HEK293T (cell line): ENCODE measurements at regions not wholly inside any gene's neighbourhood (a gene's known extent, or its start where the extent isn't known, plus 50 kb on each side); places are given as distances from the start of the nearest gene placed in this dataset.

ENCODE experiments used
- CTBP1 ChIP-seq: fragments of 450-650 bp; IDR thresholded peaks from 2 replicates; pipeline ENCODE4 v1.6.1; 2016; ENCODE audit warnings: borderline replicate concordance
- SP1 ChIP-seq: fragments of 450-650 bp; IDR thresholded peaks from 2 replicates; pipeline ENCODE4 v1.6.1; 2017
- SUZ12 ChIP-seq: fragments of 450-650 bp; IDR thresholded peaks from 2 replicates; pipeline ENCODE4 v1.6.1; 2016; ENCODE audit warnings: mild to moderate bottlenecking

GRCh38 chr10:8420182-8420581 is 365.7 kb downstream of the GATA3 start:
- TF ChIP-seq CTBP1 (no peak), SP1 (no peak), SUZ12 (no peak)
